Activated CD8-positive, alpha-beta memory T cell treated with anti-CD3 and anti-CD28 coated beads for 36 hours (primary cell): ENCODE measurements at regions not wholly inside any gene's neighbourhood (a gene's known extent, or its start where the extent isn't known, plus 50 kb on each side); places are given as distances from the start of the nearest gene placed in this dataset.

Experiments
- CTCF ChIA-PET: fragments of 350-600 bp; sonication (Branson Sonifier 250); formaldehyde crosslinking; loops from one replicate; lab custom pipeline; 2021; ENCODE audit warnings: antibody characterized with exemption; lab: Charles Lee
- POLR2A ChIA-PET: fragments of 350-600 bp; sonication (Branson Sonifier 250); formaldehyde crosslinking; loops from one replicate; lab custom pipeline; 2021; ENCODE audit warnings: antibody characterized with exemption; lab: Charles Lee

- ChIA-PET CTCF (interaction anchor here (1.9 kb wide), 1 partner anchor 13 kb away, joined by 3 read pairs; no protein-coding TSS in a partner anchor), POLR2A (no interaction called here)
These were observed 216.2 kb downstream of the LRRN1 start for GRCh38 chr3:4015426-4015825.

- POLR2A ChIA-PET = no interaction called here
- CTCF ChIA-PET = no interaction called here
These were observed 220.3 kb downstream of the LRRN1 start for GRCh38 chr3:4019501-4019900.

GRCh38 chr3:4021162-4021561 is 221.9 kb downstream of the LRRN1 start:
- ChIA-PET POLR2A (no interaction called here), CTCF (no interaction called here)

- POLR2A ChIA-PET = no interaction called here
- CTCF ChIA-PET = interaction anchor here (1.3 kb wide), 1 partner anchor 14 kb away, joined by 3 read pairs; no protein-coding TSS in a partner anchor
These were observed 229.9 kb downstream of the LRRN1 start for GRCh38 chr3:4029135-4029534.

- ChIA-PET CTCF (no interaction called here), POLR2A (no interaction called here)
These were observed 231.4 kb downstream of the LRRN1 start for GRCh38 chr3:4030624-4031023.

GRCh38 chr3:4033296-4033695 is 234.1 kb downstream of the LRRN1 start:
- ChIA-PET POLR2A (no interaction called here), CTCF (no interaction called here)

- ChIA-PET POLR2A (no interaction called here), CTCF (no interaction called here)
These were observed 236.8 kb downstream of the LRRN1 start for GRCh38 chr3:4036046-4036445.

- CTCF ChIA-PET = no interaction called here
- POLR2A ChIA-PET = no interaction called here
These were observed 239.1 kb downstream of the LRRN1 start for GRCh38 chr3:4038351-4038750.

GRCh38 chr3:4042070-4042469 is 242.8 kb downstream of the LRRN1 start:
- POLR2A ChIA-PET = no interaction called here
- CTCF ChIA-PET = no interaction called here

GRCh38 chr3:4042869-4043268 is 243.6 kb downstream of the LRRN1 start:
- CTCF ChIA-PET = no interaction called here

GRCh38 chr3:4043867-4044575 is 244.8 kb downstream of the LRRN1 start:
- ChIA-PET POLR2A (no interaction called here), CTCF (no interaction called here)

More at GRCh38 chr3:4042869-4043268, 243.6 kb downstream of the LRRN1 start:
- POLR2A ChIA-PET = no interaction called here

GRCh38 chr3:4044619-4045018 is 245.4 kb downstream of the LRRN1 start:
- ChIA-PET CTCF (no interaction called here), POLR2A (no interaction called here)

- ChIA-PET CTCF (no interaction called here), POLR2A (no interaction called here)
These were observed 246.5 kb downstream of the LRRN1 start for GRCh38 chr3:4045756-4046155.

GRCh38 chr3:4047366-4047765 is 248.1 kb downstream of the LRRN1 start:
- POLR2A ChIA-PET = no interaction called here
- CTCF ChIA-PET = interaction anchor here (0.7 kb wide), 1 partner anchor 12 kb away, joined by 3 read pairs; no protein-coding TSS in a partner anchor

GRCh38 chr3:4052706-4053105 is 250.5 kb upstream of the SETMAR start:
- ChIA-PET POLR2A (no interaction called here), CTCF (no interaction called here)

- POLR2A ChIA-PET = no interaction called here
- CTCF ChIA-PET = no interaction called here
These were observed 249.2 kb upstream of the SETMAR start for GRCh38 chr3:4053975-4054374.

GRCh38 chr3:4060064-4060463 is 243.1 kb upstream of the SETMAR start:
- ChIA-PET CTCF (interaction anchor here (0.9 kb wide), 1 partner anchor 13 kb away, joined by 3 read pairs; no protein-coding TSS in a partner anchor), POLR2A (no interaction called here)

- ChIA-PET POLR2A (no interaction called here), CTCF (no interaction called here)
These were observed 242.6 kb upstream of the SETMAR start for GRCh38 chr3:4060603-4061002.

GRCh38 chr3:4061195-4061594 is 242.0 kb upstream of the SETMAR start:
- CTCF ChIA-PET = interaction anchor here (0.6 kb wide), 1 partner anchor 84 kb away, joined by 4 read pairs; no protein-coding TSS in a partner anchor
- POLR2A ChIA-PET = no interaction called here

- POLR2A ChIA-PET = no interaction called here
These were observed 241.3 kb upstream of the SETMAR start for GRCh38 chr3:4061783-4062360.

GRCh38 chr3:4062621-4063020 is 240.5 kb upstream of the SETMAR start:
- ChIA-PET CTCF (no interaction called here), POLR2A (no interaction called here)

More at GRCh38 chr3:4061783-4062360, 241.3 kb upstream of the SETMAR start:
- CTCF ChIA-PET = no interaction called here
